ENCODE measurements at regions not wholly inside any gene's neighbourhood (a gene's known extent, or its start where the extent isn't known, plus 50 kb on each side); places are given as distances from the start of the nearest gene placed in this dataset.

- H3K9me3 Mint-ChIP-seq = no peaks in the 10 kb centered on the region
- Histone ChIP-seq H4K5ac (ENCODE audit: insufficient read length, low read depth, low read length) (no peak overlapping the region), H3K4me1 (ENCODE audit: insufficient read depth, low read length) (no peaks in the 10 kb centered on the region), H2AFZ (ENCODE audit: low read length) (no peak overlapping the region), H3K27me3 (ENCODE audit: insufficient read depth, low read length) (no peaks in the 10 kb centered on the region), H3K56ac (ENCODE audit: insufficient read length, low read depth, low read length) (no peak overlapping the region), H4K8ac (replicated peaks; ENCODE audit: insufficient read length, low read depth, low read length) (no peak overlapping the region), H3K79me2 (ENCODE audit: insufficient read depth, low read length) (no peaks in the 10 kb centered on the region), H2BK20ac (ENCODE audit: low read depth, low read length, poor library complexity, severe bottlenecking) (no peak overlapping the region), H3K27ac (ENCODE audit: insufficient read length, low read depth, low read length) (no peak overlapping the region), H3K79me1 (ENCODE audit: insufficient read depth, low read depth, low read length, poor library complexity, severe bottlenecking) (no peaks in the 10 kb centered on the region), H3K4ac (ENCODE audit: low read depth, low read length) (no peak overlapping the region), H3T11ph (ENCODE audit: low read length) (no peak overlapping the region), H4K91ac (ENCODE audit: insufficient read length, low read depth, low read length) (no peak overlapping the region), H2BK15ac (ENCODE audit: low read depth, low read length) (no peak overlapping the region), H3K18ac (ENCODE audit: insufficient read length, low read depth, low read length) (no peak overlapping the region), H2AK5ac (ENCODE audit: insufficient read length, low read length) (no peak overlapping the region), H3K9ac (ENCODE audit: extremely low read depth, insufficient read length, low read length) (no peak overlapping the region), H2BK120ac (ENCODE audit: low read depth, low read length, poor library complexity, severe bottlenecking) (no peak overlapping the region), H3K23ac (ENCODE audit: insufficient read length, low read depth, low read length) (no peak overlapping the region), H3K9me3 (ENCODE audit: control insufficient read depth, low read depth, low read length) (no peaks in the 10 kb centered on the region), H4K20me1 (ENCODE audit: control insufficient read depth, insufficient read depth, insufficient read length) (no peaks in the 10 kb centered on the region), H3K23me2 (ENCODE audit: insufficient read length, low read depth, low read length, poor library complexity, severe bottlenecking) (no peaks in the 10 kb centered on the region), H3K4me2 (ENCODE audit: insufficient read depth, insufficient read length, low read length) (no peak overlapping the region), H3K14ac (ENCODE audit: insufficient read depth, low read length) (no peak overlapping the region), H2BK12ac (ENCODE audit: insufficient read length, low read depth, low read length) (no peak overlapping the region), H2BK5ac (ENCODE audit: insufficient read length, low read length) (no peak overlapping the region)
- no peak for DNase-seq
- no peaks in the 10 kb centered on the region for H3K36me3 Mint-ChIP-seq (ENCODE audit: insufficient read depth in 1 of 3, low read depth in 3 of 3)
- H3K4me3 Mint-ChIP-seq = no peak overlapping the region
- H3K27me3 Mint-ChIP-seq (ENCODE audit: low read depth) = no peaks in the 10 kb centered on the region
- H3K27ac Mint-ChIP-seq = no peak overlapping the region
- no peak for TF ChIP-seq CTCF (conservative IDR thresholded peaks at IDR 0.05)
- H3K4me1 Mint-ChIP-seq = peaks cover 0 to 7% of the 10 kb centered on the region in 2 experiments; a peak in 1 of 4 replicates
- no CpG with 5 or more reads among the region's 1 CpG for WGBS (ENCODE audit: extremely low coverage, insufficient read length, low lambda C conversion rate)
Measured at GRCh38 chr13:53605326-53605725, 576.7 kb downstream of the OLFM4 start.

All from H9 (cell line).